ENCODE measurements at regions not wholly inside any gene's neighbourhood (a gene's known extent, or its start where the extent isn't known, plus 50 kb on each side); places are given as distances from the start of the nearest gene placed in this dataset.

DNA sequence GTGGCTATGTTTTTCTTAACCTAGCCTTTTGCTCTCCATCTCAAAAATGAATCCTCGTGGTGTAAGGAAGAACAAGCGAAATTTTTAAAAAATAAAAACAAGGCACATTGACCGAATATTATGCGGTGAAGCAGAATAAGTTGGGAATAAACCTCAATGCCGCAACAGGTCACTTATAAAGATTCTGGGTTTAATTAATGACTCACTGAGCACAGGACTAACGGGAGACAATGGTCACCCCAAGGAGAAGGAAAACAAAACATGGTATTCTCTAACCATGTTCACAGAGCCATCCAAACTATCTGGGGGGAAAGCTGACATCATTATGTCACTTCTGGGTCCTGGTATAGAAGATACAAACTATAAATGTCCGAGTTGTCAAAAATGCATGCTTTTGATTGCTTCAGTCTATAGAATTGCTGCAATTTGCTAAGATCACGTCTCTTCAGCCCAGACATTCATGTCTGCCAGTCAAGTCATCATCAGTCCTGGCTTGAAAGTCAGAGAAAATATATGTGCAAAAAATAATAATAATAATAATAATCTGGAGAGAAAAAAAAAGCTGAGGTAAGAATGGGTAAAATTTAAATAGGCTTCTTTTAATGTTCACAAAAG is 280.6 kb downstream of the NR2F1-AS1 start:
- Histone ChIP-seq H3K4me3 (ENCODE audit: low read depth, low read length) (no peak overlapping the region), H2AFZ (ENCODE audit: low read length, unreplicated experiment) (no peak overlapping the region), H3K79me2 (ENCODE audit: control insufficient read depth, insufficient read depth, low read length, unreplicated experiment) (no peaks in the 10 kb centered on the region), H3K27me3 (ENCODE audit: insufficient read depth, low read length) (no peaks in the 10 kb centered on the region), H3K4me1 (ENCODE audit: control insufficient read depth, insufficient read depth, low read length, unreplicated experiment) (peaks cover 2% of the 10 kb centered on the region), H3K36me3 (ENCODE audit: insufficient read depth, low read length) (no peaks in the 10 kb centered on the region), H3K27ac (ENCODE audit: low read depth, low read length) (no peak overlapping the region)

DNA sequence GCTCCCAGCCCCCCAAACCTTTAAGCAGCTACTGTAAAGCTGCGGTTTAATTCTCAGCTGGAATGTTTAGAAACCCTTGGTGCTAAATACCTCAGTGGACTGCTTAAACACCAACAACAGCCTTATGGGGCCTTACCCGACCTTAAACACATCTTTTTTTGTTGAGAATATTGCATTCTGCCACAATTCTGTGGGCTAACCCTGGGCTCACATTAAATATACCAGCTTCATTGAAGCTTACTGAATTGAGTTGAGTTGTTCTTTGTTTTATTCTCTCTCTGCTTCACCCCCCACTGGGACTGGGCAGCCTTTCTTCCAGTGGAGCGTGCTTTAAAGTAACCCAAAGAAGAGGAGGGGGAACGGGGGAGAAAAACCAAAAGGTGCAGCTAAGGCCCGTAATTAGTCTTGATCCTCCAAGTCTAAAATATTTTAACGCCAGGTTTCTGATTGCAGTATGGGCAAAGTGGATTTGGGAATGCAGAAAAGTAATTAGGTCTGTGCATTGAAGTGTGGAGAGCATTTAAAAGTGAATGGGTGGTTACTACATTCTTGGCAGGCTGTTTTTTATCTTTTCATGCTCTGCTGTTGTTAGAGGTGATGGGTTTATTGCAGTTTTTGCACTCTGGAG is 281.2 kb downstream of the NR2F1-AS1 start:
- no peaks in the 10 kb centered on the region for H3K36me3 ChIP-seq (ENCODE audit: insufficient read depth, low read length)
- H3K79me2 ChIP-seq (ENCODE audit: control insufficient read depth, insufficient read depth, low read length, unreplicated experiment), result no peaks in the 10 kb centered on the region
- H3K27ac ChIP-seq (ENCODE audit: low read depth, low read length), result no peak overlapping the region
- H3K4me1 ChIP-seq (ENCODE audit: control insufficient read depth, insufficient read depth, low read length, unreplicated experiment), result peaks cover 2% of the 10 kb centered on the region
- no peak overlapping the region for H3K4me3 ChIP-seq (ENCODE audit: low read depth, low read length)
- H2AFZ ChIP-seq (ENCODE audit: low read length, unreplicated experiment), result no peak overlapping the region
- no peaks in the 10 kb centered on the region for H3K27me3 ChIP-seq (ENCODE audit: insufficient read depth, low read length)

GRCh38 chr5:93297116-93297515 is 283.9 kb downstream of the NR2F1-AS1 start:
- no peak overlapping the region for H3K4me3 ChIP-seq (ENCODE audit: low read depth, low read length)
- no peak overlapping the region for H3K27ac ChIP-seq (ENCODE audit: low read depth, low read length)
- H3K4me1 ChIP-seq (ENCODE audit: control insufficient read depth, insufficient read depth, low read length, unreplicated experiment), result peaks cover 13% of the 10 kb centered on the region
- no peaks in the 10 kb centered on the region for H3K79me2 ChIP-seq (ENCODE audit: control insufficient read depth, insufficient read depth, low read length, unreplicated experiment)
- no peaks in the 10 kb centered on the region for H3K36me3 ChIP-seq (ENCODE audit: insufficient read depth, low read length)
- H2AFZ ChIP-seq (ENCODE audit: low read length, unreplicated experiment), result no peak overlapping the region
- H3K27me3 ChIP-seq (ENCODE audit: insufficient read depth, low read length), result no peaks in the 10 kb centered on the region

DNA sequence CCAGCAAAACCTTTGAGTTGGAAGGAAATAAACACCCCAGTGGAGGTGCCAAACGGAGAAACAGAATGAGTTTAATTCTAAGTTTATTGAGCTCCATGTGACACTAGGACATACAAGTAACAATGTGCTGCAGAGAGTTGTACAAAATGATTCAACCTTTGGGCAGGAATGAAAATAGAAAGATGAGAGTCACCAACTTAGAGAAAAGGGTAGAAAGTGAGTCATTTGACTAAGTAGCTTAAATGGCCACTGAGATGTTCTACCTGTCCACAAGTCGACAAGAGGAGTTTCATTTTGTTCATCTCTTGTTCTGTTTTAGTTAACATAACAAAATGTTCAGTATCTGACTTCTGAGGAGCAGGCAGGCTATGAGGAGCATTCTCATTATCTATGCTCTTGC is 284.7 kb downstream of the NR2F1-AS1 start:
- Histone ChIP-seq H3K4me1 (ENCODE audit: control insufficient read depth, insufficient read depth, low read length, unreplicated experiment) (peaks cover 12% of the 10 kb centered on the region), H3K79me2 (ENCODE audit: control insufficient read depth, insufficient read depth, low read length, unreplicated experiment) (no peaks in the 10 kb centered on the region), H2AFZ (ENCODE audit: low read length, unreplicated experiment) (no peak overlapping the region), H3K27me3 (ENCODE audit: insufficient read depth, low read length) (no peaks in the 10 kb centered on the region), H3K27ac (ENCODE audit: low read depth, low read length) (no peak overlapping the region), H3K36me3 (ENCODE audit: insufficient read depth, low read length) (no peaks in the 10 kb centered on the region), H3K4me3 (ENCODE audit: low read depth, low read length) (no peak overlapping the region)

DNA sequence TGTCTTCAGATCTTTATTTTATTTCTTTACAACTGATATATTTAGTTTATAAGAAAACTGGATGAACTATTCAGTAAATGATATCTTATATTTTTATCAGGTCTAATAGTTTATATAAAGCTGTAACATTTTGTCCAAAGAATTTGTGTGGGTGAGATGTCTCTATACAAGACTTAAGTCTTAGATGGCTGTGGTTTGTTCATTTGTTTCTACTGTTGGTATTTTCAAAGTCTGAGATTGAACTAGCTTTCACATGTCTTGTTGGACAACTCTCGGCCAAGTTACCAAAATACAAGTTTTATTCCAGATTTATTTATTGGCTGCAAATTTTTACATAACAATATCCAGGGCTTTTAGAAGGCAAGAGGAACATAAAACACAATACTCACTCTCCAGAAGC is 286.0 kb downstream of the NR2F1-AS1 start:
- Histone ChIP-seq H3K36me3 (ENCODE audit: insufficient read depth, low read length) (no peaks in the 10 kb centered on the region), H3K4me3 (ENCODE audit: low read depth, low read length) (no peak overlapping the region), H3K27me3 (ENCODE audit: insufficient read depth, low read length) (no peaks in the 10 kb centered on the region), H2AFZ (ENCODE audit: low read length, unreplicated experiment) (no peak overlapping the region), H3K4me1 (ENCODE audit: control insufficient read depth, insufficient read depth, low read length, unreplicated experiment) (peaks cover 11% of the 10 kb centered on the region), H3K27ac (ENCODE audit: low read depth, low read length) (no peak overlapping the region), H3K79me2 (ENCODE audit: control insufficient read depth, insufficient read depth, low read length, unreplicated experiment) (no peaks in the 10 kb centered on the region)

GRCh38 chr5:93294199-93294598 is 286.8 kb downstream of the NR2F1-AS1 start:
- H3K79me2 ChIP-seq (ENCODE audit: control insufficient read depth, insufficient read depth, low read length, unreplicated experiment), result no peaks in the 10 kb centered on the region
- H3K4me3 ChIP-seq (ENCODE audit: low read depth, low read length), result no peak overlapping the region
- H3K27ac ChIP-seq (ENCODE audit: low read depth, low read length), result no peak overlapping the region
- H3K4me1 ChIP-seq (ENCODE audit: control insufficient read depth, insufficient read depth, low read length, unreplicated experiment), result peaks cover 11% of the 10 kb centered on the region
- H3K36me3 ChIP-seq (ENCODE audit: insufficient read depth, low read length), result no peaks in the 10 kb centered on the region
- no peak overlapping the region for H2AFZ ChIP-seq (ENCODE audit: low read length, unreplicated experiment)
- no peaks in the 10 kb centered on the region for H3K27me3 ChIP-seq (ENCODE audit: insufficient read depth, low read length)

DNA sequence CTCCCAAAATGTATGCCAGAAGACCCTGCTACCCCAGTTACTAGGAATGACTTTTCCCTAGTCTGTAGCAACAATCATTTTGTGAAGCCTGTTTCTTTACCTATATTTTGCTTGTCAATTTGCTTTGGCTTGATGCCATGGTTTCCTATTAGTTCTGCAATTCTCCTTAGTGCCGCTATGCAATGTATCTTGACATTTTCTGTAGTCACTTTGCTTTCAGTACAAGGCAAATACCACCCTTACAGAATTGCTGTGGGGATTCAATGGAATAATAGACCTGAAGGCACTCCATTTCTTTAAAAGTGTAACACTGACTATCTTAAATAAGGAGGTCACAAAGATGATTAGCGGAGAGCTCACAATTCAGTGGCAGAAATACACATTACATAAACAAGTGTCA is 291.1 kb downstream of the NR2F1-AS1 start:
- no peaks in the 10 kb centered on the region for H3K27me3 ChIP-seq (ENCODE audit: insufficient read depth, low read length)
- peaks cover 17% of the 10 kb centered on the region for H3K4me1 ChIP-seq (ENCODE audit: control insufficient read depth, insufficient read depth, low read length, unreplicated experiment)
- H3K4me3 ChIP-seq (ENCODE audit: low read depth, low read length), result no peak overlapping the region
- H2AFZ ChIP-seq (ENCODE audit: low read length, unreplicated experiment), result no peak overlapping the region
- no peak overlapping the region for H3K27ac ChIP-seq (ENCODE audit: low read depth, low read length)
- no peaks in the 10 kb centered on the region for H3K36me3 ChIP-seq (ENCODE audit: insufficient read depth, low read length)
- no peaks in the 10 kb centered on the region for H3K79me2 ChIP-seq (ENCODE audit: control insufficient read depth, insufficient read depth, low read length, unreplicated experiment)

DNA sequence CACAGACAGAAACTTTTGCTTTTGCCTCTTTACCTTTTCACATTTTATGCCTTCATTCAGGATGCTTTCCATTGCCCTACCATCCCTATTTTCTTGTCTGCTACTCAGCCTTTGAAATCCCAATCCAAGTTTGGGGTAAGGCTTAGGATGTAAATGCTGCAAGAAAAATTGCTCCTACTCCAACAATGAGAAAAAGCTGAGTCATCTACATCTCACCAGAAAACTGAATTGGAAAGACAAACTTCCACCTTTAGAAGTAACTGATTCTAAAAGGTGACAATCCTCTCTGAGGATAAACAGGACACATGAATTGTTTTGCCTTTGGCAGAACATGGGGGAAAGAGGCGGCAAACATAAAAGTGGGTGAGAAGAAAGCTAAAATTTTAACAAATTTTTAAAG is 295.6 kb downstream of the NR2F1-AS1 start:
- H2AFZ ChIP-seq (ENCODE audit: low read length, unreplicated experiment), result peak overlapping the region; percentile 54
- no peak overlapping the region for H3K27ac ChIP-seq (ENCODE audit: low read depth, low read length)
- no peak overlapping the region for H3K4me3 ChIP-seq (ENCODE audit: low read depth, low read length)
- H3K36me3 ChIP-seq (ENCODE audit: insufficient read depth, low read length), result no peaks in the 10 kb centered on the region
- H3K79me2 ChIP-seq (ENCODE audit: control insufficient read depth, insufficient read depth, low read length, unreplicated experiment), result no peaks in the 10 kb centered on the region
- no peaks in the 10 kb centered on the region for H3K27me3 ChIP-seq (ENCODE audit: insufficient read depth, low read length)
- H3K4me1 ChIP-seq (ENCODE audit: control insufficient read depth, insufficient read depth, low read length, unreplicated experiment), result peaks cover 6% of the 10 kb centered on the region

DNA sequence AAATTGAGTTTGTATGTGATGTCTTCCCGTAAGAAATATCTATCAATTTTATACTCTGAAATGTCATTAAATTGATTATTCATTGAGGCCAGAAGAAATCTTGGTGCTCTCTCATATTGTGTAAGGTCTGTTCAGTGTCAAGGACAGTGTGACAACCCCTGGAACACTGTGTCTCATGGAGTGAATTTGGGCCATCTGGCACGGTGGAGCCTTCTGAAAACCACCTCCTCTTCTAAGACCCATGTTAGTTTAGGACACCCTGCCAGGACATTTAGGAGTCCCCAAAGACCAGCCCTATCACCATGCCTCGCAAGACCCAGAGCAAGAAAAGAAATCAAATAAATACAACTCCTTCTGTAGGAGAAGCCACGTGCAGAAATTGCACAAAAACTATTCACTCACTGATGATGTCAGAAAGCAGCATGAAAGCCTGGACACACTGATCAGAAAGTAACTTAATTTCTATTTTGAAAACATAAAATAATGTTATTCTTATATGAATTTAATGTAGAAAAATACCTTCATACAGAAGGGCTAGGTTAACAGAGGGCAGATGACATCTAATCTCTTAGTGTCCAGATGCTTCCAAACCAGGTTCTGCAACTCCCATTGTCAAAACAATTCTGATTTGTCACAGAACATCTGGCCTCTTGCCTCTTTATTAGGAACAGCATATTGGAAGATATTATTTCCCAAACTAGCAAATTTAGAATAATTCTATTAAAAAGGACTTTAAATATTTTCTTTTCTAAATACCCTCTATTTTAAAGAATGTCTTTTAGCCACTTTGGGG is 298.8 kb downstream of the NR2F1-AS1 start:
- no peak overlapping the region for H2AFZ ChIP-seq (ENCODE audit: low read length, unreplicated experiment)
- no peaks in the 10 kb centered on the region for H3K36me3 ChIP-seq (ENCODE audit: insufficient read depth, low read length)
- no peaks in the 10 kb centered on the region for H3K79me2 ChIP-seq (ENCODE audit: control insufficient read depth, insufficient read depth, low read length, unreplicated experiment)
- peaks cover 6% of the 10 kb centered on the region for H3K4me1 ChIP-seq (ENCODE audit: control insufficient read depth, insufficient read depth, low read length, unreplicated experiment)
- no peak overlapping the region for H3K27ac ChIP-seq (ENCODE audit: low read depth, low read length)
- no peaks in the 10 kb centered on the region for H3K27me3 ChIP-seq (ENCODE audit: insufficient read depth, low read length)
- H3K4me3 ChIP-seq (ENCODE audit: low read depth, low read length), result no peak overlapping the region

DNA sequence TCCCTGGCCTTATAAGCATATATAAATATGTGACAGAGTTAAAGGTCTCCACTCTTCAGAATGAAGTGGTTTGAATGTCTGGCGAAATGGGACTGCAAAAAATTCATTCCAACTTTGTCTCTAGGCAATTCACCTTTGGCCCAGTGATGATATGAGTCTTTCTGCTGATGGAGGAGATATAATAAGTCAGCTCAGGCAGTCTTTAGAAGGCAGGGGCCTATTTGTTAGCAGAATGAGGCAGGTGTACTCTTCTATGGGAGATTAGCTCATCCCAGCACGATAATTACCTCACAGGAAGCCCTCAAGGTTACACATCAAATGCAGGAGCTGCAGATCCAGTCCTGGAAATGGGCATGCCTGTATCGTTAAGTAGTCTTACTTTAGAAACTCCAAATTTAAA is 300.5 kb downstream of the NR2F1-AS1 start:
- no peaks in the 10 kb centered on the region for H3K79me2 ChIP-seq (ENCODE audit: control insufficient read depth, insufficient read depth, low read length, unreplicated experiment)
- peaks cover 5% of the 10 kb centered on the region for H3K4me1 ChIP-seq (ENCODE audit: control insufficient read depth, insufficient read depth, low read length, unreplicated experiment)
- H3K27me3 ChIP-seq (ENCODE audit: insufficient read depth, low read length), result no peaks in the 10 kb centered on the region
- no peaks in the 10 kb centered on the region for H3K36me3 ChIP-seq (ENCODE audit: insufficient read depth, low read length)
- no peak overlapping the region for H2AFZ ChIP-seq (ENCODE audit: low read length, unreplicated experiment)
- H3K4me3 ChIP-seq (ENCODE audit: low read depth, low read length), result no peak overlapping the region
- no peak overlapping the region for H3K27ac ChIP-seq (ENCODE audit: low read depth, low read length)
